Endodermal cell (in vitro differentiated cells): ENCODE measurements at regions not wholly inside any gene's neighbourhood (a gene's known extent, or its start where the extent isn't known, plus 50 kb on each side); places are given as distances from the start of the nearest gene placed in this dataset.

Experiments used
- DNase-seq: peaks from one replicate; pipeline ENCODE4 v3.0.0-alpha.2; 2017
- H3K27ac ChIP-seq: 2 replicates; pipeline ENCODE4 v1.5.1; 2013; ENCODE audit warnings: mild to moderate bottlenecking, low read depth, low read length, moderate library complexity
- H3K27me3 ChIP-seq: 2 replicates; pipeline ENCODE4 v1.6.1; 2013; ENCODE audit warnings: mild to moderate bottlenecking, low read length, moderate library complexity; ENCODE audit not compliant: insufficient read depth, control insufficient read depth, poor library complexity, severe bottlenecking
- H3K36me3 ChIP-seq: 2 replicates; pipeline ENCODE4 v1.7.0; 2013; ENCODE audit warnings: mild to moderate bottlenecking, low read length, moderate library complexity; ENCODE audit not compliant: control insufficient read depth, insufficient read depth
- H3K4me1 ChIP-seq: one replicate; pipeline ENCODE4 v1.7.0; 2013; ENCODE audit warnings: low read length; ENCODE audit not compliant: control insufficient read depth, insufficient read depth
- H3K4me3 ChIP-seq: 2 replicates; pipeline ENCODE4 v1.5.1; 2013; ENCODE audit warnings: mild to moderate bottlenecking, low read length, moderate library complexity
- H3K9ac ChIP-seq: 2 replicates; pipeline ENCODE4 v1.6.1; 2013; ENCODE audit warnings: mild to moderate bottlenecking, low read length, moderate library complexity; ENCODE audit not compliant: poor library complexity, severe bottlenecking; ENCODE audit errors: extremely low read depth
- H3K9me3 ChIP-seq: 2 replicates; pipeline ENCODE4 v1.6.1; 2013; ENCODE audit warnings: mild to moderate bottlenecking, low read length, moderate library complexity; ENCODE audit not compliant: control insufficient read depth
- H3K27ac Mint-ChIP-seq: 2 replicates; pipeline ENCODE4 v1.8.0; 2020; ENCODE audit warnings: mixed read lengths
- H3K27me3 Mint-ChIP-seq: 2 replicates; pipeline ENCODE4 v1.8.0; 2021; ENCODE audit warnings: mild to moderate bottlenecking, mixed read lengths; ENCODE audit not compliant: insufficient read depth
- H3K36me3 Mint-ChIP-seq: 2 replicates; pipeline ENCODE4 v1.8.0; 2020; ENCODE audit warnings: low read depth, mixed read lengths
- H3K4me1 Mint-ChIP-seq: 2 replicates; pipeline ENCODE4 v1.8.0; 2020; ENCODE audit warnings: mixed read lengths
- H3K4me3 Mint-ChIP-seq: 2 replicates; pipeline ENCODE4 v1.8.0; 2020; ENCODE audit warnings: mild to moderate bottlenecking, moderate library complexity, mixed read lengths
- H3K9me3 Mint-ChIP-seq: 2 replicates; pipeline ENCODE4 v1.8.0; 2020; ENCODE audit warnings: mild to moderate bottlenecking, mixed read lengths
- WGBS, 2 experiments: methylation state at CpG; one replicate each; pipeline versions ENCODE4 v1.1.5 to v1.1.7; 2013; ENCODE audit warnings: missing lambda C conversion rate in 2 of 2, mixed read lengths in 1 of 2; ENCODE audit not compliant: insufficient coverage in 1 of 2, insufficient read length in 1 of 2; 5-methylcytosine and 5-hydroxymethylcytosine counted together
- TF ChIP-seq, protein P1 (sequence below): fragments of 200-600 bp; sonication (generic); conservative IDR thresholded peaks from 2 replicates; pipeline ENCODE4 v1.5.0; 2021; ENCODE audit warnings: antibody characterized with exemption, mild to moderate bottlenecking

DNA sequence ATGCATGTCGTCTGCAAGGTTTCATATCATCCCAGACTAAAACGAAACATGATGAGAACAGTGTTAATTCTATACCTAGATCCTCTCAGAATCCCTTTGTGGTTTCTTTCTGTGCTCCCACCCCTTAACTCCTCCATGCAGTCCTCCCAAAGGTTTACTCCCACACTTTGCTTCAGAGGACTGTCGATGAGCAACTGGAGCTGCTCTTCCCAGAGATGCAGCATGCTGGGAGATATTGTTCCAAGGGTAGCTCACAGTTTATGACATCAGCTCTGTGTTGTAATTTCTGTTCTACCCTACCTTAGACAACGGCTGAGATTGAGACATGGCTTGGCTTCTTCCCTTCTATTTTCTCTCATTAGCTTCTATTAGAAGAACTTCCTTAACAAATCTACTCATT, 313.0 kb upstream of the COL8A1 start:
- no peaks in the 10 kb centered on the region for H3K4me1 ChIP-seq
- H3K9me3 ChIP-seq: no peaks in the 10 kb centered on the region
- no peaks in the 10 kb centered on the region for H3K36me3 ChIP-seq
- WGBS, 2 experiments: 76 to 77% methylated on average over 4 of the region's 4 CpGs
- Mint-ChIP-seq H3K27ac (no peak overlapping the region), H3K9me3 (no peaks in the 10 kb centered on the region), H3K36me3 (no peaks in the 10 kb centered on the region), H3K27me3 (no peaks in the 10 kb centered on the region), H3K4me3 (no peak overlapping the region), H3K4me1 (no peaks in the 10 kb centered on the region)
- H3K9ac ChIP-seq: no peak overlapping the region
- H3K27me3 ChIP-seq: no peaks in the 10 kb centered on the region
- TF ChIP-seq, protein P1, sequence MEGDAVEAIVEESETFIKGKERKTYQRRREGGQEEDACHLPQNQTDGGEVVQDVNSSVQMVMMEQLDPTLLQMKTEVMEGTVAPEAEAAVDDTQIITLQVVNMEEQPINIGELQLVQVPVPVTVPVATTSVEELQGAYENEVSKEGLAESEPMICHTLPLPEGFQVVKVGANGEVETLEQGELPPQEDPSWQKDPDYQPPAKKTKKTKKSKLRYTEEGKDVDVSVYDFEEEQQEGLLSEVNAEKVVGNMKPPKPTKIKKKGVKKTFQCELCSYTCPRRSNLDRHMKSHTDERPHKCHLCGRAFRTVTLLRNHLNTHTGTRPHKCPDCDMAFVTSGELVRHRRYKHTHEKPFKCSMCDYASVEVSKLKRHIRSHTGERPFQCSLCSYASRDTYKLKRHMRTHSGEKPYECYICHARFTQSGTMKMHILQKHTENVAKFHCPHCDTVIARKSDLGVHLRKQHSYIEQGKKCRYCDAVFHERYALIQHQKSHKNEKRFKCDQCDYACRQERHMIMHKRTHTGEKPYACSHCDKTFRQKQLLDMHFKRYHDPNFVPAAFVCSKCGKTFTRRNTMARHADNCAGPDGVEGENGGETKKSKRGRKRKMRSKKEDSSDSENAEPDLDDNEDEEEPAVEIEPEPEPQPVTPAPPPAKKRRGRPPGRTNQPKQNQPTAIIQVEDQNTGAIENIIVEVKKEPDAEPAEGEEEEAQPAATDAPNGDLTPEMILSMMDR: no peak
- no peak overlapping the region for H3K27ac ChIP-seq
- DNase-seq: no peak
- no peak overlapping the region for H3K4me3 ChIP-seq

DNA sequence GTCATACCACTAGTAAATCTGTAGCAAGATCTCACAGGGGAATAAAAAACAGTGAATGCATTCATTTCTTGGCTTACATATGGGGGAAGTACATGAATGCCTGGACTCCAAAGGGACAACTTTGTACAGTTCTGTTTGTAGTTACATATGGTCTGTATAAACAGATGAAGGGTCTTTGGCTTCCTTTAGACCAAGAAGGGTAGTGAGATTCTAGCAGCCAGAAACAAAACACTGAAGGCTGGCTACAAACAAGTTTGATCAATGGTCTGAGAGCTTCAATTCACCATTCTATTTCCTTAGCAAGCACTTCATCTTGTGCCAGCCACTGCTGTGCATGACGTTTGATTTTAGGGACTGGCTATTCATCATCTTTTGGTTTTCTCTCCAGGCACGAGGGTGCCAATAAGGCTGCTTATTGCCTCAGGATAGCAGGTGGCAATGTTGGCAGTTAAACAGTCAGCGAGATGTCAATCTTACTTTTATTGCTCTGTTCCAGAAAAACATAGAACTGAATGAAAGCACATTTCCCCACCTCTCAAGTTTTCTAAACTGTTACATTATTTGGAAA, 313.7 kb upstream of the COL8A1 start:
- Mint-ChIP-seq H3K4me1 (no peaks in the 10 kb centered on the region), H3K4me3 (no peak overlapping the region), H3K9me3 (no peaks in the 10 kb centered on the region), H3K36me3 (no peaks in the 10 kb centered on the region), H3K27ac (no peak overlapping the region), H3K27me3 (no peaks in the 10 kb centered on the region)
- Histone ChIP-seq H3K9me3 (no peaks in the 10 kb centered on the region), H3K27me3 (no peaks in the 10 kb centered on the region), H3K9ac (no peak overlapping the region), H3K4me3 (no peak overlapping the region), H3K4me1 (no peaks in the 10 kb centered on the region), H3K27ac (no peak overlapping the region), H3K36me3 (no peaks in the 10 kb centered on the region)
- WGBS, 2 experiments: 75 to 86% methylated on average over 2 to 3 of the region's 3 CpGs
- TF ChIP-seq, protein P1: no peak
- DNase-seq: no peak

DNA sequence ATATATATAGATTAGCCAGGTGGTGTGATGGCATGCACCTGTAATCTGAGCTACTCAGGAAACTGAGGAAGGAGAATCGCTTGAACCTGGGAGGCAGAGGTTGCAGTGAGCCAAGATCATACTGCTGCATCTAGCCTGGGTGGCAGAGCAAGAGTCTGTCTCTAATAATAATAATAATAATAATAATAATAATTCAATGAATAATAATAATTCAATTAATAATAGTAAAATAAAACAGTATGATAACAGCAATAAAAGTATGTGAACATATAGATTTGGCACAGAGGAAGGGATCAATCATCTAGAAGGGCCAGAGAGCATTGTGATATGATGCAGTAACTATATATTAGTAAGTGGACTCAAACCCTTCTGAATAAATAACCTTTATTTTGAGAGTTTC, 314.5 kb upstream of the COL8A1 start:
- no peaks in the 10 kb centered on the region for H3K36me3 Mint-ChIP-seq
- no peak overlapping the region for H3K4me3 Mint-ChIP-seq
- H3K27me3 Mint-ChIP-seq: no peaks in the 10 kb centered on the region
- H3K9me3 ChIP-seq: no peaks in the 10 kb centered on the region
- TF ChIP-seq, protein P1: no peak
- no peaks in the 10 kb centered on the region for H3K9me3 Mint-ChIP-seq
- H3K27me3 ChIP-seq: no peaks in the 10 kb centered on the region
- no peak for DNase-seq
- H3K9ac ChIP-seq: no peak overlapping the region
- no peak overlapping the region for H3K27ac ChIP-seq
- no peak overlapping the region for H3K4me3 ChIP-seq
- H3K27ac Mint-ChIP-seq: no peak overlapping the region
- H3K4me1 Mint-ChIP-seq: no peaks in the 10 kb centered on the region
- H3K4me1 ChIP-seq: no peaks in the 10 kb centered on the region
- 100% methylated on average over 1 of the region's 1 CpG; no CpG with 5 or more reads in 1 of the 2 experiments for WGBS, 2 experiments
- no peaks in the 10 kb centered on the region for H3K36me3 ChIP-seq
